Stimulated activated naive CD4-positive, alpha-beta T cell treated with Interleukin-2 at 50 U/mL for 16 hours (primary cell): ENCODE measurements at regions not wholly inside any gene's neighbourhood (a gene's known extent, or its start where the extent isn't known, plus 50 kb on each side); places are given as distances from the start of the nearest gene placed in this dataset.
"Not testable (repeated sequence)": the region's sequence is repeated elsewhere in the genome, so short reads cannot be mapped to it uniquely, and the experiment has no call there.

ENCODE experiments used
- DNase-seq: peaks from one replicate; lab custom pipeline; 2025; lab: John Stamatoyannopoulos, UW

GRCh38 chr1:229710746-229711145 is 84.7 kb downstream of the URB2 start:
- DNase-seq = no peak

GRCh38 chr1:229714306-229714705 is 88.3 kb downstream of the URB2 start:
- no peak for DNase-seq

GRCh38 chr1:229714964-229715603 is 89.0 kb downstream of the URB2 start:
- DNase-seq = peak; percentile 17

GRCh38 chr1:229716069-229716468 is 90.0 kb downstream of the URB2 start:
- no peak for DNase-seq

GRCh38 chr1:229716704-229717103 is 90.7 kb downstream of the URB2 start:
- DNase-seq = no peak

GRCh38 chr1:229717786-229718576 is 91.9 kb downstream of the URB2 start:
- no peak for DNase-seq

GRCh38 chr1:229726061-229726460 is 100.0 kb downstream of the URB2 start:
- DNase-seq = no peak

GRCh38 chr1:229729916-229730315 is 103.9 kb downstream of the URB2 start:
- no peak for DNase-seq

GRCh38 chr1:229730573-229730972 is 104.5 kb downstream of the URB2 start:
- no peak for DNase-seq

GRCh38 chr1:229732061-229732460 is 106.0 kb downstream of the URB2 start:
- no peak for DNase-seq

- DNase-seq = no peak
Observed at GRCh38 chr1:229736376-229736775, 110.3 kb downstream of the URB2 start.

GRCh38 chr1:229742614-229743013 is 116.6 kb downstream of the URB2 start:
- DNase-seq = not testable (repeated sequence)

- DNase-seq = no peak
Observed at GRCh38 chr1:229749992-229750391, 123.9 kb downstream of the URB2 start.

- no peak for DNase-seq
Observed at GRCh38 chr1:229751610-229752009, 125.6 kb downstream of the URB2 start.

- DNase-seq = no peak
Observed at GRCh38 chr1:229752679-229753078, 126.6 kb downstream of the URB2 start.

- DNase-seq = no peak
Observed at GRCh38 chr1:229753764-229754551, 127.9 kb downstream of the URB2 start.

GRCh38 chr1:229756666-229757065 is 130.6 kb downstream of the URB2 start:
- DNase-seq = no peak

GRCh38 chr1:229757226-229757625 is 131.2 kb downstream of the URB2 start:
- DNase-seq = no peak

GRCh38 chr1:229758101-229759036 is 132.3 kb downstream of the URB2 start:
- DNase-seq = no peak

GRCh38 chr1:229759037-229759435 is 133.0 kb downstream of the URB2 start:
- DNase-seq = no peak

- DNase-seq = no peak
Observed at GRCh38 chr1:229759586-229759985, 133.5 kb downstream of the URB2 start.
